Osteoblast (primary cell): ENCODE measurements at regions not wholly inside any gene's neighbourhood (a gene's known extent, or its start where the extent isn't known, plus 50 kb on each side); places are given as distances from the start of the nearest gene placed in this dataset.

Experiments used
- DNase-seq: peaks from one replicate; pipeline ENCODE4 v3.0.0; 2011; ENCODE audit warnings: low spot score, mixed read lengths; ENCODE audit not compliant: insufficient read length; ENCODE audit errors: missing footprints
- H2AFZ ChIP-seq: 2 replicates; pipeline ENCODE4 v1.6.0; 2011; ENCODE audit warnings: mild to moderate bottlenecking, low read length
- H3K27ac ChIP-seq: 2 replicates; pipeline ENCODE4 v1.5.1; 2011; ENCODE audit warnings: mild to moderate bottlenecking, low read depth, low read length, moderate library complexity
- H3K27me3 ChIP-seq: 2 replicates; pipeline ENCODE4 v1.6.0; 2012; ENCODE audit warnings: mild to moderate bottlenecking, control low read depth, inconsistent platforms, low read length, moderate library complexity; ENCODE audit not compliant: insufficient read depth
- H3K36me3 ChIP-seq: 2 replicates; pipeline ENCODE4 v1.5.1; 2011; ENCODE audit warnings: mild to moderate bottlenecking, low read length, control low read depth, moderate library complexity; ENCODE audit not compliant: insufficient read depth
- H3K4me1 ChIP-seq: 2 replicates; pipeline ENCODE4 v1.5.1; 2011; ENCODE audit warnings: mild to moderate bottlenecking, low read length, control low read depth, moderate library complexity; ENCODE audit not compliant: insufficient read depth
- H3K4me2 ChIP-seq: 2 replicates; pipeline ENCODE4 v1.6.0; 2011; ENCODE audit warnings: mild to moderate bottlenecking, low read length; ENCODE audit not compliant: insufficient read depth
- H3K4me3 ChIP-seq: fragments of 200-600 bp; sonication (generic); 3 replicates; pipeline ENCODE4 v1.5.1; 2012; ENCODE audit warnings: mild to moderate bottlenecking, low read length, inconsistent platforms; ENCODE audit not compliant: insufficient read depth
- H3K79me2 ChIP-seq: 2 replicates; pipeline ENCODE4 v1.6.0; 2012; ENCODE audit warnings: mild to moderate bottlenecking, low read length, control low read depth, inconsistent platforms; ENCODE audit not compliant: insufficient read depth
- H3K9me3 ChIP-seq: 2 replicates; pipeline ENCODE4 v1.5.1; 2011; ENCODE audit warnings: low read depth, low read length, control low read depth
- H4K20me1 ChIP-seq: 2 replicates; pipeline ENCODE4 v1.6.0; 2012; ENCODE audit warnings: mild to moderate bottlenecking, low read length, control low read depth; ENCODE audit not compliant: insufficient read depth
- CTCF ChIP-seq: IDR thresholded peaks from 2 replicates; pipeline ENCODE4 v1.5.1; 2011; ENCODE audit warnings: mild to moderate bottlenecking, low read depth, low read length, moderate library complexity; ENCODE audit errors: extremely low read depth

GRCh38 chr11:29263971-29264682 lies 752.7 kb downstream of the KCNA4 start:
- peak overlapping the region; percentile 25 for H3K4me2 ChIP-seq
- no peak for TF ChIP-seq CTCF
- H3K27me3 ChIP-seq = no peaks in the 10 kb centered on the region
- no peak overlapping the region for H2AFZ ChIP-seq
- no peaks in the 10 kb centered on the region for H3K9me3 ChIP-seq
- H3K4me1 ChIP-seq = no peaks in the 10 kb centered on the region
- no peak overlapping the region for H3K27ac ChIP-seq
- H4K20me1 ChIP-seq = no peaks in the 10 kb centered on the region
- no peaks in the 10 kb centered on the region for H3K36me3 ChIP-seq
- H3K79me2 ChIP-seq = no peaks in the 10 kb centered on the region
- no peak for DNase-seq
- H3K4me3 ChIP-seq = no peak overlapping the region

- Histone ChIP-seq H3K4me2 (no peak overlapping the region), H3K27me3 (no peaks in the 10 kb centered on the region), H3K36me3 (no peaks in the 10 kb centered on the region), H3K9me3 (no peaks in the 10 kb centered on the region), H4K20me1 (no peaks in the 10 kb centered on the region), H2AFZ (no peak overlapping the region), H3K4me1 (no peaks in the 10 kb centered on the region), H3K4me3 (no peak overlapping the region), H3K79me2 (no peaks in the 10 kb centered on the region), H3K27ac (no peak overlapping the region)
- DNase-seq = no peak
- no peak for TF ChIP-seq CTCF
These were observed 755.0 kb downstream of the KCNA4 start for GRCh38 chr11:29261831-29262230.

- no peak for DNase-seq
- no peak overlapping the region for H3K4me2 ChIP-seq
- H3K27me3 ChIP-seq = no peaks in the 10 kb centered on the region
- no peak for TF ChIP-seq CTCF
- H3K79me2 ChIP-seq = no peaks in the 10 kb centered on the region
- H3K4me1 ChIP-seq = no peaks in the 10 kb centered on the region
- H3K4me3 ChIP-seq = no peak overlapping the region
- H3K27ac ChIP-seq = no peak overlapping the region
- H3K36me3 ChIP-seq = no peaks in the 10 kb centered on the region
- no peaks in the 10 kb centered on the region for H3K9me3 ChIP-seq
- no peak overlapping the region for H2AFZ ChIP-seq
- H4K20me1 ChIP-seq = no peaks in the 10 kb centered on the region
These were observed 755.7 kb downstream of the KCNA4 start for GRCh38 chr11:29260939-29261705.

- Histone ChIP-seq H3K79me2 (no peaks in the 10 kb centered on the region), H3K36me3 (no peaks in the 10 kb centered on the region), H3K4me2 (no peak overlapping the region), H3K9me3 (no peaks in the 10 kb centered on the region), H3K4me1 (no peaks in the 10 kb centered on the region), H3K27ac (no peak overlapping the region), H4K20me1 (no peaks in the 10 kb centered on the region), H3K4me3 (no peak overlapping the region), H2AFZ (no peak overlapping the region), H3K27me3 (no peaks in the 10 kb centered on the region)
- DNase-seq = no peak
- no peak for TF ChIP-seq CTCF
These were observed 758.4 kb downstream of the KCNA4 start for GRCh38 chr11:29258411-29258810.
